OCI-LY7 (cell line): ENCODE measurements at regions not wholly inside any gene's neighbourhood (a gene's known extent, or its start where the extent isn't known, plus 50 kb on each side); places are given as distances from the start of the nearest gene placed in this dataset.

ENCODE experiments used
- BruUV-seq: library from RNA; stranded (reverse); fragments of 400-500 nt; replicated peaks from 2 replicates; lab custom pipeline; 2021; lab: Mats Ljungman, UMichigan
- CTCF ChIA-PET: fragments of 300-600 bp; sonication (Branson Sonifier 250); formaldehyde crosslinking; loops from one replicate; lab custom pipeline; 2022; ENCODE audit warnings: antibody characterized with exemption; ENCODE audit not compliant: unreplicated experiment; lab: Charles Lee
- POLR2A ChIA-PET: fragments of 300-600 bp; sonication (Branson Sonifier 250); formaldehyde crosslinking; loops from one replicate; lab custom pipeline; 2022; ENCODE audit warnings: antibody characterized with exemption; lab: Charles Lee
- DNase-seq: peaks from one replicate; pipeline ENCODE4 v3.0.0-alpha.2; 2015; ENCODE audit warnings: low spot score
- H2AFZ ChIP-seq: fragments of 200-600 bp; sonication (generic), shearing (Covaris generic); 2 replicates; pipeline ENCODE4 v1.6.1; 2014; ENCODE audit warnings: mild to moderate bottlenecking, antibody characterized with exemption, low read length, moderate library complexity
- H3K27ac ChIP-seq: fragments of 200-600 bp; sonication (generic); 2 replicates; pipeline ENCODE4 v1.5.1; 2014; ENCODE audit warnings: mixed run types, low read depth, mild to moderate bottlenecking, moderate library complexity, low read length, inconsistent platforms; ENCODE audit not compliant: poor library complexity, severe bottlenecking
- H3K36me3 ChIP-seq: fragments of 200-600 bp; sonication (generic); 2 replicates; pipeline ENCODE4 v1.6.1; 2014; ENCODE audit warnings: mild to moderate bottlenecking, antibody characterized with exemption, low read length, moderate library complexity, mixed read lengths; ENCODE audit not compliant: insufficient read depth
- H3K4me1 ChIP-seq: fragments of 200-600 bp; sonication (generic); 2 replicates; pipeline ENCODE4 v1.5.1; 2014; ENCODE audit warnings: mild to moderate bottlenecking, low read length; ENCODE audit not compliant: insufficient read depth, poor library complexity, severe bottlenecking
- H3K4me2 ChIP-seq: fragments of 200-600 bp; sonication (generic); 2 replicates; pipeline ENCODE4 v1.6.1; 2014; ENCODE audit warnings: mild to moderate bottlenecking, low read length
- H3K4me3 ChIP-seq: fragments of 200-600 bp; sonication (generic); 2 replicates; pipeline ENCODE4 v1.5.1; 2014; ENCODE audit warnings: mild to moderate bottlenecking, low read depth, low read length; ENCODE audit not compliant: poor library complexity, severe bottlenecking
- H3K79me2 ChIP-seq: fragments of 200-600 bp; sonication (generic); 2 replicates; pipeline ENCODE4 v1.6.1; 2016; ENCODE audit warnings: low read depth, mild to moderate bottlenecking, low read length, moderate library complexity, mixed read lengths; ENCODE audit not compliant: insufficient read depth
- H3K9me2 ChIP-seq: fragments of 200-600 bp; sonication (generic); 2 replicates; pipeline ENCODE4 v1.6.1; 2016; ENCODE audit warnings: mild to moderate bottlenecking, low read length, mixed read lengths; ENCODE audit not compliant: insufficient read depth
- H3K9me3 ChIP-seq: fragments of 200-600 bp; sonication (generic); 2 replicates; pipeline ENCODE4 v1.6.1; 2014; ENCODE audit warnings: mild to moderate bottlenecking, mixed run types, low read length, mixed read lengths
- H4K20me1 ChIP-seq: fragments of 200-600 bp; sonication (generic); 2 replicates; pipeline ENCODE4 v1.6.1; 2014; ENCODE audit warnings: mild to moderate bottlenecking, antibody characterized with exemption, low read length, moderate library complexity, mixed read lengths; ENCODE audit not compliant: insufficient read depth
- CTCF ChIP-seq: fragments of 200-600 bp; sonication (generic); conservative IDR thresholded peaks from 2 replicates; pipeline ENCODE4 v1.5.1; 2014; ENCODE audit warnings: mild to moderate bottlenecking, antibody characterized with exemption, low read length, moderate library complexity, mixed read lengths
- EZH2phosphoT487 ChIP-seq: fragments of 200-600 bp; sonication (generic); IDR thresholded peaks from 2 replicates; pipeline ENCODE4 v1.6.1; 2018; ENCODE audit warnings: low read depth, borderline replicate concordance, mild to moderate bottlenecking, mixed run types, antibody characterized with exemption, low read length, moderate library complexity, mixed read lengths
- intact Hi-C: fragments of 100-400 bp; cut with micrococcal nuclease; formaldehyde crosslinking; loops from one replicate; pipeline ENCODE4 v1.10.0; 2022; ENCODE audit not compliant: unreplicated experiment

GRCh38 chr13:76725896-76726295 lies 160.3 kb downstream of the KCTD12 start:
- H3K79me2 ChIP-seq, result no peaks in the 10 kb centered on the region
- intact Hi-C loops, result no loop called here
- POLR2A ChIA-PET, result no interaction called here
- no peaks in the 10 kb centered on the region for H3K9me2 ChIP-seq
- DNase-seq, result no peak
- BruUV-seq, result no TSS peak
- H3K4me1 ChIP-seq, result no peaks in the 10 kb centered on the region
- TF ChIP-seq CTCF (no peak), EZH2phosphoT487 (no peak)
- no peaks in the 10 kb centered on the region for H3K9me3 ChIP-seq
- H4K20me1 ChIP-seq, result no peaks in the 10 kb centered on the region
- no peak overlapping the region for H2AFZ ChIP-seq
- H3K36me3 ChIP-seq, result no peaks in the 10 kb centered on the region
- H3K4me2 ChIP-seq, result no peak overlapping the region
- CTCF ChIA-PET, result no interaction called here
- H3K27ac ChIP-seq, result no peak overlapping the region
- H3K4me3 ChIP-seq, result no peak overlapping the region

- no peak overlapping the region for H3K4me3 ChIP-seq
- no peak for DNase-seq
- H2AFZ ChIP-seq, result no peak overlapping the region
- H4K20me1 ChIP-seq, result no peaks in the 10 kb centered on the region
- no peaks in the 10 kb centered on the region for H3K36me3 ChIP-seq
- no peak overlapping the region for H3K27ac ChIP-seq
- no TSS peak for BruUV-seq
- H3K9me2 ChIP-seq, result no peaks in the 10 kb centered on the region
- POLR2A ChIA-PET, result interaction anchor here (0.6 kb wide), 1 partner anchor 57 kb away, joined by 4 read pairs; no protein-coding TSS in a partner anchor
- no peaks in the 10 kb centered on the region for H3K9me3 ChIP-seq
- TF ChIP-seq EZH2phosphoT487, result no peak
- TF ChIP-seq CTCF, result no peak
- CTCF ChIA-PET, result no interaction called here
- no peaks in the 10 kb centered on the region for H3K79me2 ChIP-seq
- no peaks in the 10 kb centered on the region for H3K4me1 ChIP-seq
- no peak overlapping the region for H3K4me2 ChIP-seq
- intact Hi-C loops, result no loop called here
Measured at GRCh38 chr13:76725211-76725610, 161.0 kb downstream of the KCTD12 start.

GRCh38 chr13:76724421-76724820 lies 161.8 kb downstream of the KCTD12 start:
- Histone ChIP-seq H2AFZ (no peak overlapping the region), H3K27ac (no peak overlapping the region), H3K9me2 (no peaks in the 10 kb centered on the region), H4K20me1 (no peaks in the 10 kb centered on the region), H3K9me3 (no peaks in the 10 kb centered on the region), H3K4me2 (no peak overlapping the region), H3K79me2 (no peaks in the 10 kb centered on the region), H3K4me1 (no peaks in the 10 kb centered on the region), H3K4me3 (no peak overlapping the region), H3K36me3 (no peaks in the 10 kb centered on the region)
- no peak for DNase-seq
- ChIA-PET POLR2A (no interaction called here), CTCF (no interaction called here)
- no peak for TF ChIP-seq CTCF
- TF ChIP-seq EZH2phosphoT487, result no peak
- intact Hi-C loops, result no loop called here
- BruUV-seq, result no TSS peak
